ENCODE measurements at regions not wholly inside any gene's neighbourhood (a gene's known extent, or its start where the extent isn't known, plus 50 kb on each side); places are given as distances from the start of the nearest gene placed in this dataset.

DNA sequence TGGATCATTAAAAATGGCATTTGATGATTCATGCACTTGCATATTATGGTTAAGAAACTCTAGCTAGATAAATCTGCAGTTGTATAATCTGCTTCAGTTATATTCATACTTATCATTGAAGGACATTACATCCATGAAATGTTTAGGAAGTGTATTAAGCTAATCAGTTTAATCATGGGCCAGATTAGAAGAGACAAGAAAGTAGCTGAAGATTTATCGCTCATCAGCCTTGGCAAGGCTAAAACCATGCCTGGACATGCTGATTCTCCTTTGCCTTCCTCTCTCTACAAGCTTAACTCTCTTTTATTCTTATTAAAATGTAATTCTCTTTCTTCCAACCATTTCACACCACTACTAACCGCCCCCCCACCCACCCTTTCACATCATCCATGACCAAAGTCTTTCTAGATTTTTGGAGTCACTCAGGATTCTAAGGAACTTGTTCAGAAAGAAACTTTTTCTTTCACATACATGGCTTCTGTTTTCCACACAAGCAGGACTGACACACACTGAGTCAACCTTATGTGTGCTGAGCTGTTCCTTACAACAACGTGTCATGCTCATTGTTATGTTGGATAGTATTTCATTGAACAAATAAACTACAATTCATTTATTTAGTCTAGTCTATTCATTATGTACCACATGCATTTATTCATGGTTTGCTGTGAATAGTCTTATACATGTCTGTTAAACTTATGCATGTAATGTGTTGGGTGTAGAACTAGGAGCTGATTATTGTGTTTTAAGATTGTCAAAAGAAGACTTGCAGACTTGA is 227.3 kb upstream of the SP8 start:
- no peak for TF ChIP-seq POLR2A (IDR thresholded peaks at IDR 0.05)
- TF ChIP-seq, protein P1, sequence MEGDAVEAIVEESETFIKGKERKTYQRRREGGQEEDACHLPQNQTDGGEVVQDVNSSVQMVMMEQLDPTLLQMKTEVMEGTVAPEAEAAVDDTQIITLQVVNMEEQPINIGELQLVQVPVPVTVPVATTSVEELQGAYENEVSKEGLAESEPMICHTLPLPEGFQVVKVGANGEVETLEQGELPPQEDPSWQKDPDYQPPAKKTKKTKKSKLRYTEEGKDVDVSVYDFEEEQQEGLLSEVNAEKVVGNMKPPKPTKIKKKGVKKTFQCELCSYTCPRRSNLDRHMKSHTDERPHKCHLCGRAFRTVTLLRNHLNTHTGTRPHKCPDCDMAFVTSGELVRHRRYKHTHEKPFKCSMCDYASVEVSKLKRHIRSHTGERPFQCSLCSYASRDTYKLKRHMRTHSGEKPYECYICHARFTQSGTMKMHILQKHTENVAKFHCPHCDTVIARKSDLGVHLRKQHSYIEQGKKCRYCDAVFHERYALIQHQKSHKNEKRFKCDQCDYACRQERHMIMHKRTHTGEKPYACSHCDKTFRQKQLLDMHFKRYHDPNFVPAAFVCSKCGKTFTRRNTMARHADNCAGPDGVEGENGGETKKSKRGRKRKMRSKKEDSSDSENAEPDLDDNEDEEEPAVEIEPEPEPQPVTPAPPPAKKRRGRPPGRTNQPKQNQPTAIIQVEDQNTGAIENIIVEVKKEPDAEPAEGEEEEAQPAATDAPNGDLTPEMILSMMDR (IDR thresholded peaks at IDR 0.05): no peak
- no peak for TF ChIP-seq POLR2AphosphoS5 (IDR thresholded peaks at IDR 0.05)
